ENCODE measurements at regions not wholly inside any gene's neighbourhood (a gene's known extent, or its start where the extent isn't known, plus 50 kb on each side); places are given as distances from the start of the nearest gene placed in this dataset.
"Not testable (repeated sequence)": the region's sequence is repeated elsewhere in the genome, so short reads cannot be mapped to it uniquely, and the experiment has no call there.

GRCh38 chr12:86590296-86590695 is 334.1 kb upstream of the MGAT4C start:
- H3K27ac Mint-ChIP-seq, result no peak overlapping the region

GRCh38 chr12:86574143-86574542 is 318.0 kb upstream of the MGAT4C start:
- ATAC-seq (ENCODE audit: low read depth) (no peak), DNase-seq (ENCODE audit: low spot score in 2 of 2) (no peak)
- H3K4me1 Mint-ChIP-seq, result no peaks in the 10 kb centered on the region
- no peaks in the 10 kb centered on the region for H3K36me3 Mint-ChIP-seq
- no peaks in the 10 kb centered on the region for H3K9me3 Mint-ChIP-seq
- H3K27ac Mint-ChIP-seq, result no peak overlapping the region
- H3K4me3 Mint-ChIP-seq, result no peak overlapping the region
- H3K27me3 Mint-ChIP-seq, result no peaks in the 10 kb centered on the region

More at GRCh38 chr12:86590296-86590695, 334.1 kb upstream of the MGAT4C start:
- H3K9me3 Mint-ChIP-seq, result no peaks in the 10 kb centered on the region
- ATAC-seq (ENCODE audit: low read depth) (no peak), DNase-seq (ENCODE audit: low spot score in 2 of 2) (no peak)
- H3K36me3 Mint-ChIP-seq, result no peaks in the 10 kb centered on the region
- no peak overlapping the region for H3K4me3 Mint-ChIP-seq
- no peaks in the 10 kb centered on the region for H3K4me1 Mint-ChIP-seq
- H3K27me3 Mint-ChIP-seq, result no peaks in the 10 kb centered on the region

- Mint-ChIP-seq H3K27me3 (no peaks in the 10 kb centered on the region), H3K27ac (no peak overlapping the region), H3K4me1 (no peaks in the 10 kb centered on the region), H3K36me3 (no peaks in the 10 kb centered on the region), H3K4me3 (no peak overlapping the region), H3K9me3 (peaks cover 2% of the 10 kb centered on the region)
- no peak for DNase-seq (ENCODE audit: low spot score in 2 of 2)
- no peak for ATAC-seq (ENCODE audit: low read depth)
These were observed 316.3 kb upstream of the MGAT4C start for GRCh38 chr12:86572455-86572854.

- no peaks in the 10 kb centered on the region for H3K27me3 Mint-ChIP-seq
- no peak overlapping the region for H3K27ac Mint-ChIP-seq
- ATAC-seq (ENCODE audit: low read depth), result no peak
- H3K9me3 Mint-ChIP-seq, result peaks cover 4% of the 10 kb centered on the region
- H3K4me1 Mint-ChIP-seq, result no peaks in the 10 kb centered on the region
- DNase-seq (ENCODE audit: low spot score in 2 of 2), result no peak
- H3K36me3 Mint-ChIP-seq, result no peaks in the 10 kb centered on the region
- H3K4me3 Mint-ChIP-seq, result no peak overlapping the region
These were observed 308.8 kb upstream of the MGAT4C start for GRCh38 chr12:86565038-86565437.

GRCh38 chr12:86555491-86555890 is 299.3 kb upstream of the MGAT4C start:
- not testable (repeated sequence) for H3K27ac Mint-ChIP-seq; H3K36me3 Mint-ChIP-seq; DNase-seq (ENCODE audit: low spot score in 2 of 2); ATAC-seq (ENCODE audit: low read depth); H3K4me1 Mint-ChIP-seq; H3K4me3 Mint-ChIP-seq; H3K27me3 Mint-ChIP-seq; H3K9me3 Mint-ChIP-seq

- H3K27ac Mint-ChIP-seq, result no peak overlapping the region
- H3K36me3 Mint-ChIP-seq, result no peaks in the 10 kb centered on the region
- H3K4me1 Mint-ChIP-seq, result no peaks in the 10 kb centered on the region
These were observed 295.0 kb upstream of the MGAT4C start for GRCh38 chr12:86551146-86551571.

GRCh38 chr12:86550218-86551145 is 294.3 kb upstream of the MGAT4C start:
- H3K27me3 Mint-ChIP-seq, result no peaks in the 10 kb centered on the region
- no peaks in the 10 kb centered on the region for H3K36me3 Mint-ChIP-seq
- H3K27ac Mint-ChIP-seq, result no peak overlapping the region
- H3K9me3 Mint-ChIP-seq, result peaks cover 1% of the 10 kb centered on the region
- H3K4me1 Mint-ChIP-seq, result no peaks in the 10 kb centered on the region
- no peak for ATAC-seq (ENCODE audit: low read depth)
- H3K4me3 Mint-ChIP-seq, result no peak overlapping the region
- no peak for DNase-seq (ENCODE audit: low spot score in 2 of 2)

More at GRCh38 chr12:86551146-86551571, 295.0 kb upstream of the MGAT4C start:
- peaks cover 1% of the 10 kb centered on the region for H3K9me3 Mint-ChIP-seq
- no peak overlapping the region for H3K4me3 Mint-ChIP-seq
- DNase-seq (ENCODE audit: low spot score in 2 of 2), result no peak
- H3K27me3 Mint-ChIP-seq, result no peaks in the 10 kb centered on the region
- ATAC-seq (ENCODE audit: low read depth), result no peak

- no peak overlapping the region for H3K27ac Mint-ChIP-seq
- H3K9me3 Mint-ChIP-seq, result peaks cover 1% of the 10 kb centered on the region
- H3K36me3 Mint-ChIP-seq, result no peaks in the 10 kb centered on the region
- H3K27me3 Mint-ChIP-seq, result no peaks in the 10 kb centered on the region
- no peak overlapping the region for H3K4me3 Mint-ChIP-seq
- no peaks in the 10 kb centered on the region for H3K4me1 Mint-ChIP-seq
- DNase-seq (ENCODE audit: low spot score in 2 of 2) (no peak), ATAC-seq (ENCODE audit: low read depth) (no peak)
These were observed 287.5 kb upstream of the MGAT4C start for GRCh38 chr12:86543716-86544115.

GRCh38 chr12:86530996-86531655 is 274.9 kb upstream of the MGAT4C start:
- H3K27ac Mint-ChIP-seq, result no peak overlapping the region
- no peaks in the 10 kb centered on the region for H3K27me3 Mint-ChIP-seq
- no peaks in the 10 kb centered on the region for H3K9me3 Mint-ChIP-seq
- ATAC-seq (ENCODE audit: low read depth) (no peak), DNase-seq (ENCODE audit: low spot score in 2 of 2) (no peak)
- H3K36me3 Mint-ChIP-seq, result no peaks in the 10 kb centered on the region
- H3K4me3 Mint-ChIP-seq, result no peak overlapping the region
- no peaks in the 10 kb centered on the region for H3K4me1 Mint-ChIP-seq

- ATAC-seq (ENCODE audit: low read depth) (no peak), DNase-seq (ENCODE audit: low spot score in 2 of 2) (no peak)
- Mint-ChIP-seq H3K4me3 (no peak overlapping the region), H3K4me1 (no peaks in the 10 kb centered on the region), H3K27me3 (no peaks in the 10 kb centered on the region), H3K9me3 (peaks cover 17% of the 10 kb centered on the region), H3K27ac (no peak overlapping the region), H3K36me3 (no peaks in the 10 kb centered on the region)
These were observed 269.9 kb upstream of the MGAT4C start for GRCh38 chr12:86526060-86526595.

GRCh38 chr12:86523844-86524243 is 267.7 kb upstream of the MGAT4C start:
- no peaks in the 10 kb centered on the region for H3K36me3 Mint-ChIP-seq
- H3K27me3 Mint-ChIP-seq, result no peaks in the 10 kb centered on the region
- H3K27ac Mint-ChIP-seq, result no peak overlapping the region
- no peak overlapping the region for H3K4me3 Mint-ChIP-seq
- H3K9me3 Mint-ChIP-seq, result peaks cover 17% of the 10 kb centered on the region
- DNase-seq (ENCODE audit: low spot score in 2 of 2) (no peak), ATAC-seq (ENCODE audit: low read depth) (no peak)
- H3K4me1 Mint-ChIP-seq, result no peaks in the 10 kb centered on the region

GRCh38 chr12:86521870-86522269 is 265.7 kb upstream of the MGAT4C start:
- Mint-ChIP-seq H3K27me3 (no peaks in the 10 kb centered on the region), H3K4me1 (no peaks in the 10 kb centered on the region), H3K27ac (no peak overlapping the region), H3K9me3 (peaks cover 17% of the 10 kb centered on the region), H3K36me3 (no peaks in the 10 kb centered on the region), H3K4me3 (no peak overlapping the region)
- ATAC-seq (ENCODE audit: low read depth) (no peak), DNase-seq (ENCODE audit: low spot score in 2 of 2) (no peak)

- ATAC-seq (ENCODE audit: low read depth), result no peak
- Mint-ChIP-seq H3K4me3 (no peak overlapping the region), H3K36me3 (no peaks in the 10 kb centered on the region), H3K27ac (no peak overlapping the region), H3K9me3 (peaks cover 4% of the 10 kb centered on the region), H3K27me3 (no peaks in the 10 kb centered on the region), H3K4me1 (peaks cover 8% of the 10 kb centered on the region)
- no peak for DNase-seq (ENCODE audit: low spot score in 2 of 2)
These were observed 257.0 kb upstream of the MGAT4C start for GRCh38 chr12:86513226-86513625.

- ATAC-seq (ENCODE audit: low read depth) (no peak), DNase-seq (ENCODE audit: low spot score in 2 of 2) (no peak)
- H3K4me3 Mint-ChIP-seq, result no peak overlapping the region
- H3K27ac Mint-ChIP-seq, result no peak overlapping the region
- H3K9me3 Mint-ChIP-seq, result peaks cover 2% of the 10 kb centered on the region
- H3K27me3 Mint-ChIP-seq, result no peaks in the 10 kb centered on the region
- H3K36me3 Mint-ChIP-seq, result no peaks in the 10 kb centered on the region
- H3K4me1 Mint-ChIP-seq, result no peaks in the 10 kb centered on the region
These were observed 240.4 kb upstream of the MGAT4C start for GRCh38 chr12:86496595-86496994.

Measured in memory B cell (primary cell).